Ishikawa (cell line): ENCODE measurements at regions not wholly inside any gene's neighbourhood (a gene's known extent, or its start where the extent isn't known, plus 50 kb on each side); places are given as distances from the start of the nearest gene placed in this dataset.

Source experiments
- CEBPB ChIP-seq: IDR thresholded peaks from 2 replicates; pipeline ENCODE4 v1.6.1; 2012
- CREB1 ChIP-seq: IDR thresholded peaks from 2 replicates; pipeline ENCODE4 v1.6.1; 2012; ENCODE audit warnings: low read depth
- EGR1 ChIP-seq: IDR thresholded peaks from 2 replicates; pipeline ENCODE4 v1.6.1; 2012
- EP300 ChIP-seq: IDR thresholded peaks from 2 replicates; pipeline ENCODE4 v1.6.1; 2012; ENCODE audit warnings: borderline replicate concordance
- FOXM1 ChIP-seq: IDR thresholded peaks from 2 replicates; pipeline ENCODE4 v1.6.1; 2012; ENCODE audit warnings: low read depth, borderline replicate concordance
- MAX ChIP-seq: IDR thresholded peaks from 2 replicates; pipeline ENCODE4 v1.6.1; 2012
- NFIC ChIP-seq: IDR thresholded peaks from 2 replicates; pipeline ENCODE4 v1.6.1; 2012
- RAD21 ChIP-seq: IDR thresholded peaks from 2 replicates; pipeline ENCODE4 v1.6.1; 2012; ENCODE audit warnings: low read depth
- TAF1 ChIP-seq: IDR thresholded peaks from 2 replicates; pipeline ENCODE4 v1.6.1; 2012; ENCODE audit warnings: low read depth, mild to moderate bottlenecking
- TCF12 ChIP-seq: IDR thresholded peaks from 2 replicates; pipeline ENCODE4 v1.6.1; 2012; ENCODE audit warnings: low read depth
- TEAD4 ChIP-seq: IDR thresholded peaks from 2 replicates; pipeline ENCODE4 v1.6.1; 2012
- YY1 ChIP-seq: IDR thresholded peaks from 2 replicates; pipeline ENCODE4 v1.6.1; 2012; ENCODE audit warnings: low read depth
- ZBTB7A ChIP-seq: IDR thresholded peaks from 2 replicates; pipeline ENCODE4 v1.6.1; 2012; ENCODE audit warnings: low read depth
- TF ChIP-seq, protein P1 (sequence below): IDR thresholded peaks from 2 replicates; pipeline ENCODE4 v1.6.1; 2012; ENCODE audit warnings: low read depth, mild to moderate bottlenecking
- TF ChIP-seq, protein P2 (sequence below): IDR thresholded peaks from 2 replicates; pipeline ENCODE4 v1.6.1; 2012

DNA sequence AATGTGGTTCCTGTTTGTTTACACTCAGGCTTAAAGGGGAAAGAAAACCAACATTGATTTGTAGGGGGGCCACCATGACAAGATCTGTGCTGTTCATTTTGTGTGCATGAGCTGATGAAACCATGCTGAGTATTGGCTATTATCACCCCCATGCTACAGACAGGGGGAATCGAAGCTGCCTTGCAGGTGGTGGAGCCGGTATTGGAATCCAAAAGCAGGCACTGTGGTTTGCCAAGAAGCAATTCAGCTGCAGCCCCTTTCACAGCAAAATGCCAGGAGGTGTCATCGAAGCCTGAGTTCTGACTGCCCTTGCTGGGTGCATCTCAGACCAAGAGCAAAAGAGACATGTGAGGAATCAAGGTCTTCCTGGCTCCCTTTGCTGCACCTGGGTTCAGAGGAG lies 221.9 kb downstream of the UXS1 start:
- TF ChIP-seq EGR1 = no peak
- no peak for TF ChIP-seq CEBPB
- no peak for TF ChIP-seq MAX
- no peak for TF ChIP-seq TCF12
- no peak for TF ChIP-seq EP300
- TF ChIP-seq RAD21 = no peak
- TF ChIP-seq, protein P1, sequence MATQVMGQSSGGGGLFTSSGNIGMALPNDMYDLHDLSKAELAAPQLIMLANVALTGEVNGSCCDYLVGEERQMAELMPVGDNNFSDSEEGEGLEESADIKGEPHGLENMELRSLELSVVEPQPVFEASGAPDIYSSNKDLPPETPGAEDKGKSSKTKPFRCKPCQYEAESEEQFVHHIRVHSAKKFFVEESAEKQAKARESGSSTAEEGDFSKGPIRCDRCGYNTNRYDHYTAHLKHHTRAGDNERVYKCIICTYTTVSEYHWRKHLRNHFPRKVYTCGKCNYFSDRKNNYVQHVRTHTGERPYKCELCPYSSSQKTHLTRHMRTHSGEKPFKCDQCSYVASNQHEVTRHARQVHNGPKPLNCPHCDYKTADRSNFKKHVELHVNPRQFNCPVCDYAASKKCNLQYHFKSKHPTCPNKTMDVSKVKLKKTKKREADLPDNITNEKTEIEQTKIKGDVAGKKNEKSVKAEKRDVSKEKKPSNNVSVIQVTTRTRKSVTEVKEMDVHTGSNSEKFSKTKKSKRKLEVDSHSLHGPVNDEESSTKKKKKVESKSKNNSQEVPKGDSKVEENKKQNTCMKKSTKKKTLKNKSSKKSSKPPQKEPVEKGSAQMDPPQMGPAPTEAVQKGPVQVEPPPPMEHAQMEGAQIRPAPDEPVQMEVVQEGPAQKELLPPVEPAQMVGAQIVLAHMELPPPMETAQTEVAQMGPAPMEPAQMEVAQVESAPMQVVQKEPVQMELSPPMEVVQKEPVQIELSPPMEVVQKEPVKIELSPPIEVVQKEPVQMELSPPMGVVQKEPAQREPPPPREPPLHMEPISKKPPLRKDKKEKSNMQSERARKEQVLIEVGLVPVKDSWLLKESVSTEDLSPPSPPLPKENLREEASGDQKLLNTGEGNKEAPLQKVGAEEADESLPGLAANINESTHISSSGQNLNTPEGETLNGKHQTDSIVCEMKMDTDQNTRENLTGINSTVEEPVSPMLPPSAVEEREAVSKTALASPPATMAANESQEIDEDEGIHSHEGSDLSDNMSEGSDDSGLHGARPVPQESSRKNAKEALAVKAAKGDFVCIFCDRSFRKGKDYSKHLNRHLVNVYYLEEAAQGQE = no peak
- no peak for TF ChIP-seq TEAD4
- TF ChIP-seq, protein P2, sequence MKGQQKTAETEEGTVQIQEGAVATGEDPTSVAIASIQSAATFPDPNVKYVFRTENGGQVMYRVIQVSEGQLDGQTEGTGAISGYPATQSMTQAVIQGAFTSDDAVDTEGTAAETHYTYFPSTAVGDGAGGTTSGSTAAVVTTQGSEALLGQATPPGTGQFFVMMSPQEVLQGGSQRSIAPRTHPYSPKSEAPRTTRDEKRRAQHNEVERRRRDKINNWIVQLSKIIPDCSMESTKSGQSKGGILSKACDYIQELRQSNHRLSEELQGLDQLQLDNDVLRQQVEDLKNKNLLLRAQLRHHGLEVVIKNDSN = no peak
- TF ChIP-seq NFIC = no peak
- no peak for TF ChIP-seq CREB1
- TF ChIP-seq YY1 = no peak
- no peak for TF ChIP-seq TAF1
- no peak for TF ChIP-seq ZBTB7A
- TF ChIP-seq FOXM1 = no peak

DNA sequence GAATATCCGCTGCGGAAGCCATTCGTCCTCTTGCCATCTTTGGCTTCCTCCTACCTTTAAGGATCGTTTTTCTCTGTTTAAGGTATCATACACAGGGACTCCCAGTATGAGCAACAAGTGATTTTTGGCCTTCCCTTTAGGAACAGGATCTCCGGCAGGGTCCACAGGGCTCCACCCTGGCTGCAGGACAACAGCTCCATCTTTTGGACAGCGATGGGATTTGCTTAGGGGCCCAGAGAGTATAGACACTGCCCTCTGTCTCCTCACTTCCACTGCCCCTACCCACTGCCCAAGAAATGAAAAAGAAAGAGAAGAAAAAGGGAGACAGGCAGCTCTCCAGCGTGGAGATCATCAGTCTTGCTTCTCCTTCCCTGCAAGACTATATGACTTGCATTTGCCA lies 224.5 kb downstream of the UXS1 start:
- TF ChIP-seq RAD21 = peak; percentile 62
- no peak for TF ChIP-seq EP300

GRCh38 chr2:105962221-105962620 lies 217.5 kb downstream of the NCK2 start:
- TF ChIP-seq NFIC (no peak), TEAD4 (no peak), TCF12 (no peak), CREB1 (no peak), RAD21 (no peak), EP300 (no peak), FOXM1 (no peak), TAF1 (no peak)
- TF ChIP-seq, protein P1 = no peak

- TF ChIP-seq CREB1 (no peak), TCF12 (no peak), TEAD4 (no peak), EP300 (no peak), TAF1 (no peak), ZBTB7A (no peak), YY1 (no peak), FOXM1 (no peak), MAX (no peak), CEBPB (no peak), RAD21 (no peak), NFIC (no peak), EGR1 (no peak)
- TF ChIP-seq, protein P2 = no peak
- TF ChIP-seq, protein P1 = no peak
These were observed 217.0 kb downstream of the NCK2 start for GRCh38 chr2:105961599-105962146.

DNA sequence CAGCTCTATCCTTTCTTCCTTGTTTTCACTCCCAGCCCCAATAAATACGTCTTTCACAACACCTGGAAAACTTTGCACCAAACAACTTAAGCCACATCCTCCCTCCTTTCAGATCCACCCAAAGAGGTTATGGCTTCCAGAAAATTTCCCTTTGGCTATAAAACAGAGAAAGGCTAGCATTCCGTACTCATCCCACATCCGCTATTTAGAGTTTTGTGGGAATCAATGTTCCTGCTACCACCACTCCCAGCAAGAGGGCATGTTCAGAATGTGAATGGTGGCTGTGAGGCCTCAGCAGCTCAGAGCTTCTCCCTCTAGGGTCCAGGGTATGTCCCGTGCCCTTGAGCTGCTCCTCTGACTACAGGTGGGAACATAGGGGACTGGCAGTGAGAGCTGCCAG lies 214.6 kb downstream of the NCK2 start:
- no peak for TF ChIP-seq CEBPB
